ENCODE measurements at regions not wholly inside any gene's neighbourhood (a gene's known extent, or its start where the extent isn't known, plus 50 kb on each side); places are given as distances from the start of the nearest gene placed in this dataset.

- H3K27me3 Mint-ChIP-seq: peaks cover 3% of the 10 kb centered on the region
- H3K27ac Mint-ChIP-seq: no peak overlapping the region
- DNase-seq (ENCODE audit: low spot score in 2 of 2) (no peak), ATAC-seq (ENCODE audit: low read depth) (no peak)
- no peaks in the 10 kb centered on the region for H3K36me3 Mint-ChIP-seq
- no peak overlapping the region for H3K4me3 Mint-ChIP-seq
- no peaks in the 10 kb centered on the region for H3K4me1 Mint-ChIP-seq
- no peaks in the 10 kb centered on the region for H3K9me3 Mint-ChIP-seq
Observed at GRCh38 chr20:52763321-52763853, 208.8 kb upstream of the TSHZ2 start.

- no peak for ATAC-seq (ENCODE audit: low read depth)
Observed at GRCh38 chr20:52761867-52762266, 210.3 kb upstream of the TSHZ2 start.

GRCh38 chr20:52760791-52761190 lies 211.4 kb upstream of the TSHZ2 start:
- Mint-ChIP-seq H3K9me3 (no peaks in the 10 kb centered on the region), H3K4me3 (no peak overlapping the region), H3K4me1 (no peaks in the 10 kb centered on the region), H3K27me3 (peaks cover 3% of the 10 kb centered on the region), H3K27ac (no peak overlapping the region), H3K36me3 (no peaks in the 10 kb centered on the region)
- no peak for DNase-seq (ENCODE audit: low spot score in 2 of 2)
- no peak for ATAC-seq (ENCODE audit: low read depth)

More at GRCh38 chr20:52761867-52762266, 210.3 kb upstream of the TSHZ2 start:
- Mint-ChIP-seq H3K9me3 (no peaks in the 10 kb centered on the region), H3K4me3 (no peak overlapping the region), H3K27ac (no peak overlapping the region), H3K27me3 (peaks cover 3% of the 10 kb centered on the region), H3K36me3 (no peaks in the 10 kb centered on the region), H3K4me1 (no peaks in the 10 kb centered on the region)
- no peak for DNase-seq (ENCODE audit: low spot score in 2 of 2)

- Mint-ChIP-seq H3K9me3 (no peaks in the 10 kb centered on the region), H3K4me3 (no peak overlapping the region), H3K4me1 (no peaks in the 10 kb centered on the region), H3K36me3 (no peaks in the 10 kb centered on the region), H3K27me3 (peaks cover 3% of the 10 kb centered on the region), H3K27ac (no peak overlapping the region)
- no peak for DNase-seq (ENCODE audit: low spot score in 2 of 2)
- no peak for ATAC-seq (ENCODE audit: low read depth)
Observed at GRCh38 chr20:52757411-52757810, 214.7 kb upstream of the TSHZ2 start.

- no peak overlapping the region for H3K4me3 Mint-ChIP-seq
- no peak overlapping the region for H3K27ac Mint-ChIP-seq
- DNase-seq (ENCODE audit: low spot score in 2 of 2): no peak
- no peaks in the 10 kb centered on the region for H3K9me3 Mint-ChIP-seq
- H3K27me3 Mint-ChIP-seq: peaks cover 3% of the 10 kb centered on the region
- no peaks in the 10 kb centered on the region for H3K4me1 Mint-ChIP-seq
- no peaks in the 10 kb centered on the region for H3K36me3 Mint-ChIP-seq
- ATAC-seq (ENCODE audit: low read depth): no peak
Observed at GRCh38 chr20:52755744-52756143, 216.4 kb upstream of the TSHZ2 start.

- Mint-ChIP-seq H3K36me3 (no peaks in the 10 kb centered on the region), H3K27ac (no peak overlapping the region), H3K4me3 (no peak overlapping the region), H3K27me3 (no peaks in the 10 kb centered on the region), H3K4me1 (no peaks in the 10 kb centered on the region), H3K9me3 (no peaks in the 10 kb centered on the region)
- ATAC-seq (ENCODE audit: low read depth) (no peak), DNase-seq (ENCODE audit: low spot score in 2 of 2) (no peak)
Observed at GRCh38 chr20:52754366-52754765, 217.8 kb upstream of the TSHZ2 start.

- Mint-ChIP-seq H3K27ac (no peak overlapping the region), H3K4me3 (no peak overlapping the region), H3K4me1 (no peaks in the 10 kb centered on the region), H3K9me3 (no peaks in the 10 kb centered on the region), H3K27me3 (no peaks in the 10 kb centered on the region), H3K36me3 (no peaks in the 10 kb centered on the region)
- DNase-seq (ENCODE audit: low spot score in 2 of 2) (no peak), ATAC-seq (ENCODE audit: low read depth) (no peak)
Observed at GRCh38 chr20:52752023-52752422, 220.1 kb upstream of the TSHZ2 start.

GRCh38 chr20:52751571-52751970 lies 220.6 kb upstream of the TSHZ2 start:
- DNase-seq (ENCODE audit: low spot score in 2 of 2): no peak
- Mint-ChIP-seq H3K9me3 (no peaks in the 10 kb centered on the region), H3K36me3 (no peaks in the 10 kb centered on the region), H3K4me3 (no peak overlapping the region), H3K27ac (no peak overlapping the region), H3K4me1 (no peaks in the 10 kb centered on the region), H3K27me3 (no peaks in the 10 kb centered on the region)
- ATAC-seq (ENCODE audit: low read depth): no peak

GRCh38 chr20:52749938-52750337 lies 222.2 kb upstream of the TSHZ2 start:
- no peak for ATAC-seq (ENCODE audit: low read depth)
- Mint-ChIP-seq H3K36me3 (no peaks in the 10 kb centered on the region), H3K27me3 (no peaks in the 10 kb centered on the region)

GRCh38 chr20:52748990-52749389 lies 223.2 kb upstream of the TSHZ2 start:
- DNase-seq (ENCODE audit: low spot score in 2 of 2): no peak
- ATAC-seq (ENCODE audit: low read depth): no peak
- Mint-ChIP-seq H3K4me1 (no peaks in the 10 kb centered on the region), H3K4me3 (no peak overlapping the region), H3K27ac (no peak overlapping the region), H3K36me3 (no peaks in the 10 kb centered on the region), H3K27me3 (peaks cover 2% of the 10 kb centered on the region), H3K9me3 (no peaks in the 10 kb centered on the region)

More at GRCh38 chr20:52749938-52750337, 222.2 kb upstream of the TSHZ2 start:
- Mint-ChIP-seq H3K4me1 (no peaks in the 10 kb centered on the region), H3K4me3 (no peak overlapping the region), H3K9me3 (no peaks in the 10 kb centered on the region), H3K27ac (no peak overlapping the region)
- no peak for DNase-seq (ENCODE audit: low spot score in 2 of 2)

- H3K4me1 Mint-ChIP-seq: no peaks in the 10 kb centered on the region
- DNase-seq (ENCODE audit: low spot score in 2 of 2) (no peak), ATAC-seq (ENCODE audit: low read depth) (no peak)
- no peaks in the 10 kb centered on the region for H3K36me3 Mint-ChIP-seq
- peaks cover 7% of the 10 kb centered on the region for H3K27me3 Mint-ChIP-seq
- no peaks in the 10 kb centered on the region for H3K9me3 Mint-ChIP-seq
- no peak overlapping the region for H3K27ac Mint-ChIP-seq
- no peak overlapping the region for H3K4me3 Mint-ChIP-seq
Observed at GRCh38 chr20:52748285-52748932, 223.7 kb upstream of the TSHZ2 start.

- no peaks in the 10 kb centered on the region for H3K36me3 Mint-ChIP-seq
- no peaks in the 10 kb centered on the region for H3K4me1 Mint-ChIP-seq
- no peak overlapping the region for H3K27ac Mint-ChIP-seq
- DNase-seq (ENCODE audit: low spot score in 2 of 2) (no peak), ATAC-seq (ENCODE audit: low read depth) (no peak)
- no peak overlapping the region for H3K4me3 Mint-ChIP-seq
- no peaks in the 10 kb centered on the region for H3K9me3 Mint-ChIP-seq
- peaks cover 8% of the 10 kb centered on the region for H3K27me3 Mint-ChIP-seq
Observed at GRCh38 chr20:52747845-52748284, 224.3 kb upstream of the TSHZ2 start.

GRCh38 chr20:52746770-52747169 lies 225.4 kb upstream of the TSHZ2 start:
- no peak overlapping the region for H3K4me3 Mint-ChIP-seq
- H3K9me3 Mint-ChIP-seq: no peaks in the 10 kb centered on the region
- no peak for ATAC-seq (ENCODE audit: low read depth)
- H3K27ac Mint-ChIP-seq: no peak overlapping the region
- H3K27me3 Mint-ChIP-seq: peaks cover 11% of the 10 kb centered on the region
- DNase-seq (ENCODE audit: low spot score in 2 of 2): no peak
- no peaks in the 10 kb centered on the region for H3K4me1 Mint-ChIP-seq
- H3K36me3 Mint-ChIP-seq: no peaks in the 10 kb centered on the region

GRCh38 chr20:52746190-52746589 lies 226.0 kb upstream of the TSHZ2 start:
- Mint-ChIP-seq H3K27ac (no peak overlapping the region), H3K36me3 (no peaks in the 10 kb centered on the region)
- ATAC-seq (ENCODE audit: low read depth): no peak

GRCh38 chr20:52744441-52744840 lies 227.7 kb upstream of the TSHZ2 start:
- H3K9me3 Mint-ChIP-seq: no peaks in the 10 kb centered on the region

More at GRCh38 chr20:52746190-52746589, 226.0 kb upstream of the TSHZ2 start:
- no peaks in the 10 kb centered on the region for H3K9me3 Mint-ChIP-seq
- no peaks in the 10 kb centered on the region for H3K4me1 Mint-ChIP-seq
- no peak for DNase-seq (ENCODE audit: low spot score in 2 of 2)
- no peak overlapping the region for H3K4me3 Mint-ChIP-seq
- peaks cover 12% of the 10 kb centered on the region for H3K27me3 Mint-ChIP-seq

More at GRCh38 chr20:52744441-52744840, 227.7 kb upstream of the TSHZ2 start:
- Mint-ChIP-seq H3K4me3 (no peak overlapping the region), H3K4me1 (no peaks in the 10 kb centered on the region), H3K36me3 (no peaks in the 10 kb centered on the region), H3K27ac (no peak overlapping the region), H3K27me3 (peaks cover 13% of the 10 kb centered on the region)
- ATAC-seq (ENCODE audit: low read depth) (no peak), DNase-seq (ENCODE audit: low spot score in 2 of 2) (no peak)
